ENCODE measurements at regions not wholly inside any gene's neighbourhood (a gene's known extent, or its start where the extent isn't known, plus 50 kb on each side); places are given as distances from the start of the nearest gene placed in this dataset.
"Not testable (repeated sequence)": the region's sequence is repeated elsewhere in the genome, so short reads cannot be mapped to it uniquely, and the experiment has no call there.

GRCh38 chr1:29621826-29622435, 385.6 kb downstream of the PTPRU start:
- FAIRE-seq, result no peak

- FAIRE-seq, result no peak
Measured at GRCh38 chr1:29620631-29621030, 384.3 kb downstream of the PTPRU start.

DNA sequence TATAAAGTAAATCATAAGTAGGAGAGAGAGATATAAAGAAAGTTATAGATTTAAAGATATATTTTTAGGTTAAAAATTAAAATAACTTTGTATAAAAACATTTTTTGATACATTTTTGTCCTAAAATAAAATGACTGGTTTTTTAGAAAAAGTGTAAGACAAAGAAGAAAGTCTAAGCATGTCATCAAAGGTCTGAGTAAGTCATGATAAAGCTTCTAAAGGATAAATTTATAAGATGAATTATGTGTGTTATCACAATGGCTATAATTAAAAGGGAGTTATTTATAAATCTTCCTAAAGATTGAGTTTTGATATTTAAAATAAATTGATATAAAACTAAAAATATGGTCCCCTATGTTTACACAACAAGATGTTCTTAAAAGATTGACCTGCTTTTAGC, 370.9 kb downstream of the PTPRU start:
- FAIRE-seq, result no peak

GRCh38 chr1:29604796-29605195, 368.5 kb downstream of the PTPRU start:
- not testable (repeated sequence) for FAIRE-seq

DNA sequence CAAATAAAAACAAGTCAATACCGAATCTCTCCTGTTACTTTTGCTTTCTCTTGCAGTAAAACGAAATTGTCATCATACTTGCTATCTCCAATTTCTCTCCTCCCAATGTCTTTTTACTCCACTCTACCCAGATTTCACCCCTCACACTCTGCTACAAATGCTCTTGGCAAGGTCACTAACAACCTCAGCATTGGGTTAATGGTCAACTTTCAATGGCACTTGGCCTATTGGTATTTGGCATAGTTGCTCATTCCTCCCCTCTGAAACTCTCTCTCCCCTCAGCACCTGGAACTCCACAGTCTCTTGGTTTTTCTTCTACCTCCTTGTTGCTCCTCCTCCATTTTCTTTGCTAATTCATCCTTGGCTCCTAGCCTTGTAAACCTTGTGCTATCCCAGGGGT, 367.3 kb downstream of the PTPRU start:
- no peak for FAIRE-seq

DNA sequence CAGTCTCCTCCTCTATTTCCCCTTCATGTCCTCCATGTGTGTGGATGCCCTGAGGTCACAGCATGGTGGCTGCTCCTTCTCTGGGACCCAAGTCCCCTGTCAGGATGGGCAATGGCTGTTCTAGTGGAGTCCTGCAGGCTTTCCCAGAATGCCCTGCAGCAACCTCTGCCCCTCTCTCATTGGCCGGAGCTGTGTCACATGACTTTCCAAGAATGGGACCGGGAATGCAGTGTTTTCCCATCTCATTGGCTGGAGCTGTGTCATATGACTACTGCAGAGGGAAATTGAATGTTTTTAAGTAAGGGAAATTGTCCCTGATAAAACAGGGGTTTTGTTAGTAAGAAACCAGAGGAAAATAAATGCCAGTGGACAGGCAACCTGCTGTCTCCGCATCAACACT, 365.9 kb downstream of the PTPRU start:
- FAIRE-seq, result no peak

DNA sequence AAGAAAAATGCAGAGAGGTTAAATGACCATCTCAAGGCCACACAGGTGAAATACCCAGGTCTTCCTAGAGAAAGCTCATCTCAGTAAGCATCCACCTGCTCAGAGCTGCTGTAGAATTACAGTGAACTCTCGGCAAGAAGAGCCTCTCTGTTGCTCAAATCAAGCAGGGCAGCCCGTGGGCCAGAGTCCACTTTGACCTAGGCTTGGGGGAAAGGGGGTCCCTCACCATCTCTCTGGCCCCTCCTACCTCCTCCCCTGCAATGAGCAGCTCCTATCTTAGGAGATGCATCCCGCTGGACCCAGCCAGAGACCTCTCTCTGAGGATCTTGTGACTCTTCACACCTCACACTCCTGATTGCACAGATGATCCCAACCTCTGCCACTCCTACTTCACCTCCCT, 364.7 kb downstream of the PTPRU start:
- no peak for FAIRE-seq

DNA sequence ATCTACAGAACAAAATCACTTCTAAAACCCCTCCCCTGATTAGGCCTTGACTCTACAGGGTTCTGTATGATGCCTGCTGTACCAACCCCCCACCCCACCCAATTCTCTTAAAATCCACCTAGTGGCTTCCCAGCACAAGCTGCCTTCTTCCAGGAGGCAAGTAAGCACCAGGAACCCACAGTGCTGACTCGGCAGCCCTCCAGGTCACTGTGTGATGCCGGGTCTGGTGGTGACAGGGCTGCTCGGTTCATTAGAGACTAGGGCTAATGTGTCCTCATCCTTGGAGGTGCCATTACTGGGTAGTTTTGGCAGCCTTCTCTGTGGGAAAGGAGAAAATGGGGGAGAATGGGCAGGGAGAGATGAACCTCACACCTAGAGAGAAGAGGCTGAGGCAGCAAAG, 363.5 kb downstream of the PTPRU start:
- FAIRE-seq, result no peak

DNA sequence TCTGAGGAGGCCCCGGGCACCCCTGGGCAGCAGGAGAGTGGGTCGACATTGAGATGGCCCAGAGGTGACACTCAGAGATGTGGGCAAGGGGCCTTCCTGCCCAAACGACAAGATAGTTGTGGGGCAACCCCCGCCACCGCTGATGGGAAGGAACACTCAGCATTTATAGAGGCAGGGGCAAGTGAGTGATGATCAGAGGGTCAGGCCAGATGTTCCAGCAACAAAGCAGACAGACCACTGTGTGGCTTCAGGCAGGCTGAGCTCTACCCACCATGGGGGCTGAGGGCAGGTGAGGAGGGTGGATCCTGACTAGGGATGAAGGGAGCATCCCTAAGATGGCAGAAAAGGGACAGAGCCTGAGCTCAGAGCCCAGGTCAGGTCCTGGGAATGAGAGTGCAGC, 362.7 kb downstream of the PTPRU start:
- FAIRE-seq, result no peak

- FAIRE-seq, result no peak
Measured at GRCh38 chr1:29597861-29598260, 361.5 kb downstream of the PTPRU start.

DNA sequence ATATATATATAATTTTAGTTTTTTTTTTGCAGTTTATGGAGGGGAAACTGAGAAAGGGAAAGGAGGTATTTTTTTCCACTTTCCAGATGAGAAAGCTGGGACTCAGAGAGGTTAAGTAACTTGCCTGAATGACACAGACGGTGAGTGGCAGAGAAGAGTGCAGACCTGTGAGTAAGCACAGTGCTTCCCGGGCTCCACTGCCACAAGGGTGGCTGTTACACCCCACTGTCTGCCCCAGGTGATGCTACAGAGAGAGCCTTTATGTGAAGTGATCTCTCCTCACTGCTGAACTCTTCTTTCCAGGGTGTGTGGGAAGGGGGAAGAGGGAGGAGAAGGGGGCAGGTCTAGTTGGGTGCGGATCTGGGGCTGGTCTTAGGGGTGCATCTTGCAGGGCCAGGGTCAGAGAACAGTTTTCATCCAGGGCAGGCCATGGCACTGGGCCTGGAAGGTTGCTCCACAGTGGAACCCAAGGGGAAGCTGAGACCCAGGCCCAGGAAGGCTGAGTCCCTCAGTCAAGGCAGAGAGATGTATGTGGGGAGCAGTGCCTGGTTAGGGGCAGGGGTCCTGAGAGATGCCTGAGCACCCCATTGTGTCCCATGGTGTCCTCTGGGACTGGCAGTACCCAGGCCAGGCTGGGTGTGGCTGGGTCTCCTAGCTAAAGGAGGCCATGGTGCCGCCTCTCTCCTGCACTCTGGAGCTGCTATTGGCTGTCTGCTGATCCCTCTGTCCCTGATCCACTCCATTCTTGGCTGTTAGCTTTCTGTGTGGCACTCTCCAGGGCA, 357.5 kb downstream of the PTPRU start:
- FAIRE-seq, result no peak

DNA sequence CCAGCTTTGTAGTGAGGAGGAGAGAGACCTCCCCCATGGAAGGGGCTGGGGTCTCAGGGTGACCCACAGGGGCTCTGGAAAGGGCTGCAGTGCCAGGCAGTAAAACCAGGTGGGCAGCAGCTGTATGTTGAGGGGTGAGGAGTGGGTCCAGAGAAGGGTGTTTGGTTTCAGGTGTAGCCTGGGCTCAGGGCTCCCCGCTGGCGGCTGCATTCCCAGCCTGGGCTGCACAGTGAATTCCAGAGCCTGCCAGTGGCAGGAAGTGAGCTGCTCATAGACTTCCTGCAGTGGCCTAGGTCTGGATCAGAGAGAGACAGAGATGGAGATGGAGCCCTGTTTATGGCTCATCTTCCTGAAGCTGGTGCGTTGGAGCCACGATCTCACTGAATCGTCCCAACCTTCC, 356.4 kb downstream of the PTPRU start:
- FAIRE-seq, result no peak

DNA sequence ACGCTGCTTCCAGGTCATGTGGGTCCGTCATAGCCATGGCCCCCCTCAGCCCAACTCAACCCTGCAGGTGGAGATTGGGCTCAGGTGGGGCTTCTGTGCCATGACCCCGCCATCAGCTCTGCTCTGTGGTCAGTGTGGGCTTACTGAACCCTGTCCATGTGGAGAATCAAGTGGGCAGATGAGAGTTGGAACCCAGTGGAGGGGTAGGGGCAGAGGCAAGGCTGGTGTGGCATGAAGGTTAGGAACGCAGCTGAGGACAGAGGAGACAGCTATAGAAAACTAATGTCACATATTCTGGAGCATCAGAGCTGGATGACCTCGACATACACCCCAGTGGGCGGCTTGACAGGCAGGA, 355.9 kb downstream of the PTPRU start:
- FAIRE-seq, result no peak

DNA sequence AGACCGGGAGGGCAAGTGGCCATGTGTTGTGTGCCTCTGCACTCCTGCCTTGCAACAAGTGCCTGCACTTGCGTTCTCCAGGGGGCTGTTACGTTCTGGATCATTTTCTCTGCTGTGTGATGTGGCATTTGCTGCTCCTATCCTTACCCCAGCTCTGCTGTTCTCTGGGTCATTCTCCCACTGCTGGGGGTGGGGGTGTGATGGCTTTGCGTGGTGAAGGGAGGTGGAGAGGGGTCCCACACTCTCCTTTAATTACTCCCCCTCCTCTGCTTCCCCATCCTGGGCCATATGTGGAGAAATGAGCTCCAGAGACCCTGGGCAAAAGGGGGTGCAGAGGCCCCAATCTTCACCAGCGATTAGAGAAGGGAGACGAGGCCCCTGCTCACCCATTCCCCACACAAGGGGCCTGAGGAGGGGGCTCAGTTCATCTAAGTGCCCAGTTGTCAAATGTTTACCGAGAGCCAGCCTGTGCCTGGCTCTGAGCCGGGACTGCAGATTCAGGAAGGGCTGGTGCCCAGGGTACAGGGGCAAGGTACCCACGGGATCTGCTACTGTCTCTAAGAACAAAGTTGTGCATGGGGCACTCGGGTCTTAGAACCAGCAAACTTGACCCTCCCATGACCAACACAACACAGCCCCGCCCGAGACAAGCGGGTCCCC, 355.4 kb downstream of the PTPRU start:
- FAIRE-seq, result no peak

- no peak for FAIRE-seq
Measured at GRCh38 chr1:29590583-29591565, 354.6 kb downstream of the PTPRU start.

DNA sequence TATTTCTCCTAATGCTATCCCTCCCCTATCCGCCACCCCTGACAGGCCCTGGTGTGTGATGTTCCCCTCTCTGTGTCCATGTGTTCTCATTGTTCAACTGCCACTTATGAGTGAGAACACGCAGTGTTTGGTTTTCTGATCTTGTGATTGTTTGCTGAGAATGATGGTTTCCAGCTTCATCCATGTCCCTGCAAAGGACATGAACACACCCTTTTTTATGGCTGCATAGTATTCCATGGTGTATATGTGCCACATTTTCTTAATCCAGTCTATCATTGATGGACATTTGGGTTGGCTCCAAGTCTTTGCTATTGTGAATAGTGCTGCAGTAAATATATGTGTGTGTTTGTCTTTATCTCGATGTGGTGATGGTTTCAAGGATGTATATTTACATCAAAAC, 353.4 kb downstream of the PTPRU start:
- FAIRE-seq, result not testable (repeated sequence)

DNA sequence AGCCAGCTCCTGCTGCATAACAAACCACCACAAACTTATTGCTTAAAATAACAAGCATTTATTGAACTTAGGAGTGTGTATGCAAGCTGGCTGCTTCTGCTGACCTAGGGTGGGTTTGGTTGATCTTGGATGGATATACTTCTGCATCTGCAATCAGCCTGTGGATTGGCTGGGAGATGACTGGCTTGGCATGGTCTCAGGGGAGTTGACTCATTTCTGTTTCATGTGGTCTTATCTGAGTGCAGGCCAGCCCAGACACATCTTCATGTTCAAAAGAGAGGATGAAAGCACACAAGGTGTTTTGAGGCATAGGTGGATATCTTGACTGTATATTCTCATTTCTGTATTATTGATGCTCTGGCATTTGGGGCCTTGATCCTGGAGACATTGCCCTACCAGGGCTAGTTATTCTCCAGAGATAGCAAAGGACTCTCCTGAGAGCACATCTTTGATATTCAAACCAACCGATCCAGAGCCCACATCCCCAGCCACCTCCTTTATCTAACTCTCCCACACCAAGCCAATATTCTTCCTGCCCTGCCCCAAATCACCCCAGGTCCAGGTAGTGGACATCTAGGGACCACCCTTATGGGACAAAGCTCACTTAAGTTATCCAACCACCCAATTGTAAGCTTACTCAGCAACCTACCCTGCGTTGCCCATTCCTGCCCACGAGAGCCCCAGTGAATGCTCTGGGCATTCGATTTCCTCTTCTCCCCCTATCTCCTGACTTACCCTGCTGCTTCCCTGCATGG, 350.8 kb downstream of the PTPRU start:
- no peak for FAIRE-seq

DNA sequence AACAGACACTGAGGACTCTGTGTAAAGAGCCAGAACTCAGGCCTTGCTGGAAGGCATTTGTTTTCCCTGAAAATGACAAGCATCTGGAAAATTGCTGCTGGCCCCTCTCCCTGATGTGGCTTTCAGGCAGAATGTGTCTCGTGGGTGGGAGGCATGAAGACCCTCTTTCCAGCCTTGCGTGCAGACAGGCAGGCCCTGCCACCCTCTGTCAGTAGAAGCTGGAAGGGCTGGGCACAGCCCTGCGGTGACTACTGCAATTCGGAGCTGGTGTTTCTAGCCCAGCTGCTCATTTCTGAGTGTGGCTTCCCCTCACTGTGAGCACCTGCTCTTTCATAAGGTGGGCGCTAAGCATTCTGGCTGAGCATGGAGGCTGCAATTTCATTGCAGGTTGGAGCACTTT, 349.9 kb downstream of the PTPRU start:
- FAIRE-seq, result no peak

DNA sequence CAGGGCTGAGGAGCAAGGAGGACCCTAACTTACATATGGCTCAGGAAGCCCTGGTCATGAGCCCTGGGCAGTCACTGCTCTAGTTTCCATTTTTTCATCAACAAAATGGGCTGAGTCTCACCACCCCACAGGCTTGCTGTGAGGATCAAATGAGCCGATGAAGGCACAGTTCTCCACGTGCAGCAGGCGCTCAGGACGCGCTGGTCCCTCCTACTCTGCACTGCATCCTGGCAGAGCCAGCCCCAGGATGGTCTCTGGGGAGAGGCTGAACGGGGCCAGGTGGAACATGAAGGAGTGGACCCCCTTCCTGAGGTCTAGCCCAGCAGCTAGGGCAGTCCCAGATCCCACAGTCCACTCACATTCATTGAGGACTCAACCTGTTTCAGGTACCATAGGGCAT, 349.3 kb downstream of the PTPRU start:
- no peak for FAIRE-seq

GRCh38 chr1:29585201-29585600, 348.9 kb downstream of the PTPRU start:
- FAIRE-seq, result no peak

DNA sequence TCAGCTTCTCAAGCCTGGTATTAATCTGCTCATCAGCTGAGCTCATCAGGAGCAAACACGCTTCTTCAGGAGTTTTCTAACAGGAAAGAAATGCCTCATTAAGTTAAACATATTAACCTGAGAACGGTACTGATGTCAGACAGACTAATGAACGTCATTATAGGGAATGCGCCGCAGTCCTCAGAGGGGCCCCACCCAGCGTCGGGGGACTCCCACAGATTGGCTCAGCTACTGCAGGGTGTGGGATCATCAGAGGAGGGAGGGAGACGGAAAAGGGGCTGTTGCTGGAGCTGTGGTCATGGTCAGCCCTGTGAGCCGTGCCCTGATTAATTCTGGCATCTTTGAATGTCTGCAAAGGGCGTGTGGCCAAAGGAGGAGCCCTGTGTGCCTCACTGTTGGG, 348.5 kb downstream of the PTPRU start:
- FAIRE-seq, result no peak

- no peak for FAIRE-seq
Measured at GRCh38 chr1:29584362-29584761, 348.0 kb downstream of the PTPRU start.

All from TTC549 (cell line).